CD14-positive monocyte (primary cell): ENCODE measurements at regions not wholly inside any gene's neighbourhood (a gene's known extent, or its start where the extent isn't known, plus 50 kb on each side); places are given as distances from the start of the nearest gene placed in this dataset.

Experiments
- DNase-seq, 3 donors: peaks; one replicate each; pipeline ENCODE4 v3.0.0-alpha.2; 2011 to 2022
- H2AFZ ChIP-seq: 2 replicates; pipeline ENCODE4 v1.6.0; 2012; ENCODE audit warnings: mild to moderate bottlenecking, low read depth, low read length, inconsistent platforms; ENCODE audit not compliant: insufficient read depth, poor library complexity, severe bottlenecking
- H3K27ac ChIP-seq, 2 donors: 1 replicate in 1 of 2; 2 replicates in 1 of 2; pipeline ENCODE4 v1.5.1; 2012 to 2013; ENCODE audit warnings: low read length in 2 of 2, control low read depth in 1 of 2, inconsistent platforms in 1 of 2, low read depth in 1 of 2, mild to moderate bottlenecking in 1 of 2
- H3K27me3 ChIP-seq, 2 donors: one replicate each; pipeline versions ENCODE4 v1.6.0 to v1.6.1; 2011 to 2013; ENCODE audit warnings: low read length in 2 of 2; ENCODE audit not compliant: control insufficient read depth in 2 of 2, insufficient read depth in 2 of 2
- H3K36me3 ChIP-seq, 2 donors: replicated peaks in 1 of 2; 1 replicate in 1 of 2; 2 replicates in 1 of 2; pipeline versions ENCODE4 v1.5.1 to v1.6.1; 2012 to 2013; ENCODE audit warnings: low read length in 2 of 2, control low read depth in 1 of 2, inconsistent platforms in 1 of 2, mild to moderate bottlenecking in 1 of 2; ENCODE audit not compliant: insufficient read depth in 2 of 2, control insufficient read depth in 1 of 2
- H3K4me1 ChIP-seq, 2 donors: 1 replicate in 1 of 2; 2 replicates in 1 of 2; pipeline versions ENCODE4 v1.5.1 to v1.6.1; 2012 to 2013; ENCODE audit warnings: low read length in 2 of 2, control low read depth in 1 of 2, inconsistent platforms in 1 of 2, mild to moderate bottlenecking in 1 of 2, moderate library complexity in 1 of 2; ENCODE audit not compliant: insufficient read depth in 2 of 2, control insufficient read depth in 1 of 2
- H3K4me2 ChIP-seq: replicated peaks from 2 replicates; pipeline ENCODE3; 2012; ENCODE audit warnings: low read length, moderate library complexity, mild to moderate bottlenecking; ENCODE audit not compliant: poor library complexity, severe bottlenecking; ENCODE audit errors: extremely low read depth
- H3K4me3 ChIP-seq, 3 experiments: fragments of 200-600 bp in 1 of 3; sonication (generic) in 1 of 3; replicated peaks in 1 of 3; 1 replicate in 2 of 3; 2 replicates in 1 of 3; pipeline ENCODE4 v1.5.1; 2011 to 2013; ENCODE audit warnings: low read length in 3 of 3, mild to moderate bottlenecking in 3 of 3, control low read depth in 2 of 3, low read depth in 2 of 3, inconsistent platforms in 1 of 3, moderate library complexity in 1 of 3
- H3K79me2 ChIP-seq: 2 replicates; pipeline ENCODE4 v1.6.0; 2012; ENCODE audit warnings: mild to moderate bottlenecking, control low read depth, inconsistent platforms, low read length, moderate library complexity; ENCODE audit not compliant: insufficient read depth
- H3K9ac ChIP-seq: 2 replicates; pipeline ENCODE4 v1.6.0; 2017; ENCODE audit warnings: low read length, mild to moderate bottlenecking; ENCODE audit not compliant: insufficient read depth, poor library complexity, severe bottlenecking
- H3K9me3 ChIP-seq, 2 donors: replicated peaks in 1 of 2; 1 replicate in 1 of 2; 2 replicates in 1 of 2; pipeline versions ENCODE4 v1.5.1 to v1.6.1; 2012 to 2013; ENCODE audit warnings: low read length in 2 of 2, control low read depth in 1 of 2; ENCODE audit not compliant: control insufficient read depth in 1 of 2, insufficient read depth in 1 of 2
- H4K20me1 ChIP-seq: 2 replicates; pipeline ENCODE4 v1.6.0; 2012; ENCODE audit warnings: mild to moderate bottlenecking, low read length, control low read depth, moderate library complexity; ENCODE audit not compliant: insufficient read depth
- H3K27ac Mint-ChIP-seq, 7 donors: one replicate each; pipeline ENCODE4 v1.8.0; 2020; ENCODE audit warnings: mild to moderate bottlenecking in 7 of 7, mixed read lengths in 7 of 7, moderate library complexity in 6 of 7, inconsistent platforms in 2 of 7
- H3K27me3 Mint-ChIP-seq, 3 donors: one replicate each; pipeline ENCODE4 v1.8.0; 2021 to 2022; ENCODE audit warnings: low read depth in 3 of 3, mild to moderate bottlenecking in 3 of 3, mixed read lengths in 3 of 3, moderate library complexity in 3 of 3, inconsistent platforms in 1 of 3
- H3K36me3 Mint-ChIP-seq, 2 donors: one replicate each; pipeline ENCODE4 v1.8.0; 2020; ENCODE audit warnings: mixed read lengths in 2 of 2, inconsistent platforms in 1 of 2, mild to moderate bottlenecking in 1 of 2
- H3K4me1 Mint-ChIP-seq: one replicate; pipeline ENCODE4 v1.8.0; 2020; ENCODE audit warnings: mild to moderate bottlenecking, mixed read lengths
- H3K4me3 Mint-ChIP-seq, 2 donors: one replicate each; pipeline ENCODE4 v1.8.0; 2020; ENCODE audit warnings: mild to moderate bottlenecking in 2 of 2, mixed read lengths in 2 of 2, moderate library complexity in 1 of 2
- H3K9me3 Mint-ChIP-seq, 7 donors: one replicate each; pipeline ENCODE4 v1.8.0; 2020 to 2022; ENCODE audit warnings: mixed read lengths in 7 of 7, mild to moderate bottlenecking in 6 of 7, moderate library complexity in 6 of 7, inconsistent platforms in 2 of 7
- CTCF ChIP-seq: fragments of 200-600 bp; IDR thresholded peaks from one replicate; pipeline ENCODE4 v1.8.0; 2022; ENCODE audit warnings: antibody characterized with exemption, mild to moderate bottlenecking
- WGBS: methylation state at CpG from one replicate; pipeline ENCODE4 v1.1.5; 2013; ENCODE audit warnings: missing lambda C conversion rate; ENCODE audit not compliant: insufficient coverage; 5-methylcytosine and 5-hydroxymethylcytosine counted together
- intact Hi-C, 2 donors: fragments of 100-400 bp; cut with micrococcal nuclease; formaldehyde crosslinking; loops; one replicate each; pipeline versions ENCODE4 v1.15.0 to v1.15.1; 2023

GRCh38 chrY:14182776-14183175 is 126.7 kb downstream of the VCY1B start:
- Mint-ChIP-seq H3K4me1 (no peaks in the 10 kb centered on the region), H3K4me3 (no peak overlapping the region), H3K27ac (no peak overlapping the region), H3K9me3 (peaks cover 0 to 2% (median 0%) of the 10 kb centered on the region in 7 donors), H3K36me3 (no peaks in the 10 kb centered on the region), H3K27me3 (no peaks in the 10 kb centered on the region)
- Histone ChIP-seq H3K27ac (no peak overlapping the region), H3K9ac (no peak overlapping the region), H2AFZ (no peak overlapping the region), H3K27me3 (no peaks in the 10 kb centered on the region), H3K4me2 (no peak overlapping the region), H3K79me2 (no peaks in the 10 kb centered on the region), H3K4me1 (no peaks in the 10 kb centered on the region), H4K20me1 (no peaks in the 10 kb centered on the region), H3K4me3 (no peak overlapping the region), H3K36me3 (no peaks in the 10 kb centered on the region), H3K9me3 (no peaks in the 10 kb centered on the region)
- no peak for TF ChIP-seq CTCF
- DNase-seq: no peak
- intact Hi-C loops: no loop called here
- WGBS: no CpG with 5 or more reads among the region's 3 CpGs

- intact Hi-C loops: no loop called here
- Histone ChIP-seq H3K9me3 (no peaks in the 10 kb centered on the region), H3K27ac (no peak overlapping the region), H3K4me2 (no peak overlapping the region), H3K4me3 (no peak overlapping the region), H3K9ac (no peak overlapping the region), H3K27me3 (no peaks in the 10 kb centered on the region), H4K20me1 (no peaks in the 10 kb centered on the region), H3K79me2 (no peaks in the 10 kb centered on the region), H2AFZ (no peak overlapping the region), H3K36me3 (no peaks in the 10 kb centered on the region), H3K4me1 (no peaks in the 10 kb centered on the region)
- Mint-ChIP-seq H3K27ac (no peak overlapping the region), H3K27me3 (no peaks in the 10 kb centered on the region), H3K4me3 (no peak overlapping the region), H3K36me3 (no peaks in the 10 kb centered on the region), H3K4me1 (no peaks in the 10 kb centered on the region), H3K9me3 (no peaks in the 10 kb centered on the region)
- no peak for TF ChIP-seq CTCF
- WGBS: no CpG with 5 or more reads among the region's 3 CpGs
- DNase-seq: no peak
These were observed 166.0 kb downstream of the VCY1B start for GRCh38 chrY:14222014-14222413.
